Mesodermal cell (in vitro differentiated cells): ENCODE measurements at regions not wholly inside any gene's neighbourhood (a gene's known extent, or its start where the extent isn't known, plus 50 kb on each side); places are given as distances from the start of the nearest gene placed in this dataset.

Experiments used
- H3K27ac ChIP-seq: 2 replicates; pipeline ENCODE4 v1.7.0; 2013; ENCODE audit warnings: mild to moderate bottlenecking, low read depth, low read length, moderate library complexity; ENCODE audit not compliant: severe bottlenecking
- H3K36me3 ChIP-seq: 2 replicates; pipeline ENCODE4 v1.7.1; 2013; ENCODE audit warnings: mild to moderate bottlenecking, low read length, moderate library complexity; ENCODE audit not compliant: control insufficient read depth, insufficient read depth
- H3K4me1 ChIP-seq: one replicate; pipeline ENCODE4 v1.7.1; 2013; ENCODE audit warnings: mild to moderate bottlenecking, low read length; ENCODE audit not compliant: insufficient read depth, control insufficient read depth, poor library complexity, severe bottlenecking
- H3K4me3 ChIP-seq: 2 replicates; pipeline ENCODE4 v1.7.0; 2013; ENCODE audit warnings: low read length, control low read depth, mild to moderate bottlenecking; ENCODE audit not compliant: insufficient read depth, poor library complexity, severe bottlenecking; ENCODE audit errors: extremely low read depth
- H3K9me3 ChIP-seq: 2 replicates; pipeline ENCODE4 v1.7.1; 2013; ENCODE audit warnings: mild to moderate bottlenecking, low read length, moderate library complexity; ENCODE audit not compliant: control insufficient read depth
- WGBS, 2 experiments: methylation state at CpG; one replicate each; pipeline ENCODE4 v1.1.5; 2013; ENCODE audit warnings: missing lambda C conversion rate in 2 of 2; ENCODE audit not compliant: insufficient coverage in 2 of 2; 5-methylcytosine and 5-hydroxymethylcytosine counted together

- Histone ChIP-seq H3K4me1 (peaks cover 4% of the 10 kb centered on the region), H3K36me3 (no peaks in the 10 kb centered on the region), H3K9me3 (no peaks in the 10 kb centered on the region), H3K27ac (no peak overlapping the region), H3K4me3 (no peak overlapping the region)
- WGBS, 2 experiments, result 70 to 80% methylated on average over 5 of the region's 6 CpGs
Observed at GRCh38 chr20:41861772-41862422, 243.7 kb upstream of the CHD6 start.

- H3K4me1 ChIP-seq, result no peaks in the 10 kb centered on the region
- no peaks in the 10 kb centered on the region for H3K36me3 ChIP-seq
- H3K9me3 ChIP-seq, result no peaks in the 10 kb centered on the region
- no peak overlapping the region for H3K27ac ChIP-seq
- no peak overlapping the region for H3K4me3 ChIP-seq
- WGBS, 2 experiments, result 83 to 90% methylated on average over 1 to 3 of the region's 3 CpGs
Observed at GRCh38 chr20:41854765-41855164, 236.6 kb upstream of the CHD6 start.

- 100% methylated on average over 1 of the region's 2 CpGs for WGBS, 2 experiments
- Histone ChIP-seq H3K4me3 (no peak overlapping the region), H3K36me3 (no peaks in the 10 kb centered on the region), H3K27ac (no peak overlapping the region), H3K4me1 (no peaks in the 10 kb centered on the region), H3K9me3 (no peaks in the 10 kb centered on the region)
Observed at GRCh38 chr20:41853806-41854205, 235.6 kb upstream of the CHD6 start.

- no peak overlapping the region for H3K27ac ChIP-seq
- H3K4me1 ChIP-seq, result no peaks in the 10 kb centered on the region
- no peak overlapping the region for H3K4me3 ChIP-seq
- no CpG with 5 or more reads among the region's 3 CpGs for WGBS, 2 experiments
- H3K36me3 ChIP-seq, result no peaks in the 10 kb centered on the region
- H3K9me3 ChIP-seq, result no peaks in the 10 kb centered on the region
Observed at GRCh38 chr20:41848180-41848579, 230.0 kb upstream of the CHD6 start.

- Histone ChIP-seq H3K36me3 (no peaks in the 10 kb centered on the region), H3K9me3 (no peaks in the 10 kb centered on the region), H3K4me3 (no peak overlapping the region), H3K27ac (no peak overlapping the region), H3K4me1 (no peaks in the 10 kb centered on the region)
- 94 to 100% methylated on average over 2 of the region's 3 CpGs for WGBS, 2 experiments
Observed at GRCh38 chr20:41837669-41838224, 219.6 kb upstream of the CHD6 start.

GRCh38 chr20:41833739-41834138 is 215.6 kb upstream of the CHD6 start:
- Histone ChIP-seq H3K27ac (no peak overlapping the region), H3K9me3 (no peaks in the 10 kb centered on the region)
- WGBS, 2 experiments, result no CpG with 5 or more reads among the region's 1 CpG

GRCh38 chr20:41830702-41831101 is 212.5 kb upstream of the CHD6 start:
- Histone ChIP-seq H3K4me3 (no peak overlapping the region), H3K4me1 (no peaks in the 10 kb centered on the region), H3K27ac (no peak overlapping the region), H3K36me3 (no peaks in the 10 kb centered on the region), H3K9me3 (no peaks in the 10 kb centered on the region)
- WGBS, 2 experiments, result 100% methylated on average over 1 of the region's 2 CpGs

More at GRCh38 chr20:41833739-41834138, 215.6 kb upstream of the CHD6 start:
- Histone ChIP-seq H3K4me3 (no peak overlapping the region), H3K36me3 (no peaks in the 10 kb centered on the region), H3K4me1 (no peaks in the 10 kb centered on the region)

GRCh38 chr20:41819436-41819835 is 201.3 kb upstream of the CHD6 start:
- Histone ChIP-seq H3K27ac (no peak overlapping the region), H3K36me3 (no peaks in the 10 kb centered on the region), H3K4me1 (no peaks in the 10 kb centered on the region), H3K9me3 (no peaks in the 10 kb centered on the region), H3K4me3 (no peak overlapping the region)
- 67 to 83% methylated on average over 1 of the region's 2 CpGs for WGBS, 2 experiments

- Histone ChIP-seq H3K27ac (no peak overlapping the region), H3K4me3 (no peak overlapping the region), H3K36me3 (no peaks in the 10 kb centered on the region), H3K4me1 (no peaks in the 10 kb centered on the region), H3K9me3 (no peaks in the 10 kb centered on the region)
- 73 to 82% methylated on average over 2 to 4 of the region's 5 CpGs for WGBS, 2 experiments
Observed at GRCh38 chr20:41818991-41819390, 200.8 kb upstream of the CHD6 start.

- no peak overlapping the region for H3K27ac ChIP-seq
- no peak overlapping the region for H3K4me3 ChIP-seq
Observed at GRCh38 chr20:41818369-41818768, 200.2 kb upstream of the CHD6 start.

GRCh38 chr20:41811456-41811855 is 193.3 kb upstream of the CHD6 start:
- Histone ChIP-seq H3K9me3 (no peaks in the 10 kb centered on the region), H3K36me3 (no peaks in the 10 kb centered on the region), H3K27ac (no peak overlapping the region), H3K4me3 (no peak overlapping the region), H3K4me1 (no peaks in the 10 kb centered on the region)
- WGBS, 2 experiments, result no CpG with 5 or more reads among the region's 1 CpG

More at GRCh38 chr20:41818369-41818768, 200.2 kb upstream of the CHD6 start:
- H3K36me3 ChIP-seq, result no peaks in the 10 kb centered on the region
- H3K9me3 ChIP-seq, result no peaks in the 10 kb centered on the region
- H3K4me1 ChIP-seq, result no peaks in the 10 kb centered on the region
- WGBS, 2 experiments, result 82 to 88% methylated on average over 4 to 5 of the region's 5 CpGs
